T-helper 2 cell (primary cell): ENCODE measurements at regions not wholly inside any gene's neighbourhood (a gene's known extent, or its start where the extent isn't known, plus 50 kb on each side); places are given as distances from the start of the nearest gene placed in this dataset.
A peak's percentile ranks its signal among the peaks of the same experiment; 100 is the strongest.
"Not testable (repeated sequence)": the region's sequence is repeated elsewhere in the genome, so short reads cannot be mapped to it uniquely, and the experiment has no call there.

Experiments
- DNase-seq, 5 experiments: peaks; one replicate each; pipeline versions ENCODE4 v3.0.0 to v3.0.0-alpha.2; 2012 to 2022

DNA sequence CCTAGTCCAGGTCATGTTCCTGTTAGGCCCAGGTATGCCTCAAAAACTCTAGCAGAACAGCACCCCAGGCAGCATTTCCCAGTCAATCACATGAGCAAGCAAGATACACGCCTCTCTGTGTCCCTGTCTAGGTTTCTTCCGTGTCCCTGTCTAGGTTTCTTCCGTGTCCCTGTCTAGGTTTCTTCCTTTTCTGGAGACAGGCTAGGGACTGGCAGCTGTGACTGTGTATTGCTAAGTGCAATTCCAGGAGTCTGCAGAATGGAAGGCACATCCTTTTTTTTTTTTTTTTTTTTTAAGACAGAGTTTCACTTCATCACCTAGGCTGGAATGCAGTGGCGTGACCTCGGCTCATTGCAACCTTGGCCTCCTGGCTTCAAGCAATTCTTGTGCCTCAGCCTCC, 77.6 kb downstream of the SETD4 start:
- DNase-seq = no peak

DNA sequence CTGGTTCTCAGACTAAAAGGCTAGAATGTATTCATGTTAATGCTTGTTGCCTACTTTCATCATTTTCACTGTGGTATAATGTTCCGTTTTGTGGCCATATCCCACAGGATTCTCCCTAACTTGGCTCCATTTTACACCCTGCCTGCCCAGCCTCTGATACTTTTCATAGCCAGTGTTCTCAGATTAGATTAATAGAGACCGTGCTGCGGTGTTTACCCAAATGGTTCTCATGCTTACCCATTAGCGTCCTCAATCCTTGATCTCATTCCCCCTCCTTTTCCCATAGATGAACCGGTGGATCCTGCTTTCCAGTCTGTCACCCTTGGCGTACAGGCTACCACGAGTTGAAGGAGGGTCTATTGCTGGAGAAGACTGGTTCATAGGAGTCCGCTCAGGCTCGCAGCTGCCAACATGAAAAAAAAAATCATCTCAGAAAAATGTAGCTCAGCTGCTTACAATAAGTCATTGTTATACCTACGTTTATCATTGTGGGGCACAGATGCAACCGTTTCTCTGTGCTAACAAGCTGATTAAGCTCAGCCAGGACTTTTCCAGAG, 78.7 kb downstream of the SETD4 start:
- no peak for DNase-seq

DNA sequence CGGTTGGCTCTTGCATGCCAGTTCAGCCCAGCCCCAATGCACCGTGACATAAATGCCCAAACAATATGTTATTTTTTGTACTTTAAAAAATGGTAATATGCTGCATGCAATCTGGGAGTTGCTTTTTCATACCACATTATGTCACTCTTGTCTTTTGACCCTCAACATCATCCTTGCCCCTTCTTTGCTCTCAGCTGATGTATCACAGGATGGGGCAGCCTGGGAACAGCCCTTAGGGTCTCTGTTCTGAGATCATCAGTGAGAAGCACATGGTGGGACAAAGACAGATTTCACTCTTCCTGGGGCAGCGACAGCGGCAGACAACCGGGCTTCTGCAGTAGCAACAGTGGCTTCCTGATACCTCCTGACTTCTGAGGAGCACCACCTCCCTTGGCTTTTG, 79.5 kb downstream of the SETD4 start:
- DNase-seq = no peak

DNA sequence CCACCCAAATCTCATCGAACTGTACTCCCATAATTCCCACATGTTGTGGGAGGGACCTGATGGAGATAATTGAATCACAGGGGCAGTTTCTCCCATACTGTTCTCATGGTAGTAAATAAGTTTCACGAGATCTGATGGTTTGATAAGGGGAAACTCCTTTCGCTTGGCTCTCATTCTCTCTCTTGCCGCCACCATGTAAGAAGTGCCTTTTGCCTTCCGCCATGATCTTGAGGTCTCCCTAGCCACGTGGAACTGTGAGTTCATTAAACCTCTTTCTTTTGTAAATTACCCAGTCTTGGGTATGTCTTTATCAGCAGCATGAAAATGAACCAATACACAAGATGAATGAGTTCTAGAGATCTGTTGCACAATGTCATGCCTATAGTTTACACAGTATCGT, 82.5 kb downstream of the SETD4 start:
- not testable (repeated sequence) for DNase-seq

DNA sequence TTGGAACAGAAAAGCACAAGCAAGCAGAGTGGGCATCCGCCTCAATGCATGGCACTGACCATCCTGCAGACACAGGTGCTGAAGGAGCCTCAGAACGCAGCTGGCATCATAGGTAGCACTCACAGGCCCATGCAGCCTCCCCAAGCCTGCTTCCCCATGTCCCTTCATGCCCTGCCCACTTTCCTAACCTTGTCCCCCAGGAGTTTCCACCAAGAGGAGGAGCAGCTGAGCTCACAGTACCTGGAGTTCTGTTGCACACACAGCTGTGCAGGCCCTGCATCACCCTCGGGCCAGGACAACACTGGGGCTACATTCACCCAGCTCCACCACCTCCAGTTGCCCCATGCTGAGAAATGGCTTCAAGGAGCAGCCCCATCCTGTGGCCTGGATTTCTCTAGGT, 83.4 kb downstream of the SETD4 start:
- no peak for DNase-seq

DNA sequence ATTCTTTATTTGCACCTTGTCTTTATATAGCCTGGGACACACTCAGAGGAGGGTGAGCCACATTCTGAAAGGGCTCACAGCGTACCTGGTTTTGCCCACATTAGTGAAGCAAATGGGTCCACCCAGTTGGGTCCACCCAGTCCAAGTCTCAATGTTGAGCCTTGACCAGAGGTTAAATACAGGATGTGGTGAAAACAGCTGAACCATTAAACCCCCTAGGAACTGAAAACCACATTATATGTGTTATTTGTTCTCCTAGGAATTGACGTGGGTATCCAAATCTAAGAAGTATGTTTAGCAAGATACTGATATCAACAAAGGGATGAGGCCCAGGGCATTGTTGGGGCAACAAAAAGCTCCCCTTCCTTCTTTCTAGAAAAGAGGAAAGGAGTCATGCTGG, 83.8 kb downstream of the SETD4 start:
- DNase-seq = no peak

DNA sequence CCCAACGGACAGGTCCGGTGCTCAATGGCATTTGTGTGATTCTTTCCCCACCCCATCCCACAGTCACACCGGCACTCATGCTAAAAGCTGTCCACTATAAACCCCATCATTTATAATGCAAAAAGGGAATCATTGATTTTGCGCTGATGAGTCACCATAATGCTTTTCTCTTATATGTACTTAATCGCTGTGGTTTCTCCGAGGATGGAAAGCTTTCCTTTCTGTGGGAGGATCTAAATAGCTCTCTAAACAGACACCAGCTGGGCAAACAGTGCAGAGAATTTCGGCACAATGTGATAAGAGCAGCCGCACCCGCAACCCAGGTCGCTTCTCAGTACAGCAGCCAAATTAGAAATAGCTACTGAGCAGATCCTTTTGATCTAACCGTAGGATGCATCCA, 85.6 kb downstream of the SETD4 start:
- DNase-seq = no peak

DNA sequence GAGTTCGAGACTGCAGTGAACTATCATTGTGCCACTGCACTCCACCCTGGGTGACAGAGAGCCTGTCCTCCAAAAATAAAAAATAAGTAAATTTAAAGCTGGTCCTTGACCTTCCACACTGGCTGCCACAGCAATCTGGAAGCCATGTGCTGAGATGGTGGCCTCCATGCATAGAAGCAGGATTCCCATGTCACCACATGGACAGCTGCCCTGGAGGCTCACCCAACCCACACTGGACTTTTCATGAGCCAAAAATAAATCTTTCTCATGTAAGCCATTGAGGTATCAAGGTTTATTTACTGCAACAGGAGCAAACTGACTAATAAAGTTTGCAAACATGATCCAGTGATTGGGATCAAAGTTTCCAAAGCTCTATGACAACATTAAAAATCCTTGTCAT, 88.5 kb downstream of the SETD4 start:
- no peak for DNase-seq

DNA sequence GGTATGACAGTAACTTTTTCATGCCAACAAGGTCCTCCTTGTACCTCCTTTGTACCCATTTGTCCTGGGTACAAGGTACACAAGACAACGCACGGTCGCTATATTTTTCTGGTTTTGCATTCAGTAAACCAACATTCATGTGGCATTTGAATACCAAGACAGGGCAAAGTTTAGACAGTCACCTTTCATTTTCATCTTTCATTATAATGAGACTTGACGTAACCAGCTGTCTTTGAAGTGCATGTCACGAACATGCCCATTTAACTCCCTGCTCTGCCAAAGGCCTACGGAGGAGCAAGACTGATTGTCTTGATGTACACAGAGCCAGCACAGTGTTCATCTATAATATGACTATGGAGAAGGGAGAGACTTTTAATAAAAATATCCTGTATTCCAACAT, 91.0 kb downstream of the SETD4 start:
- DNase-seq = no peak

DNA sequence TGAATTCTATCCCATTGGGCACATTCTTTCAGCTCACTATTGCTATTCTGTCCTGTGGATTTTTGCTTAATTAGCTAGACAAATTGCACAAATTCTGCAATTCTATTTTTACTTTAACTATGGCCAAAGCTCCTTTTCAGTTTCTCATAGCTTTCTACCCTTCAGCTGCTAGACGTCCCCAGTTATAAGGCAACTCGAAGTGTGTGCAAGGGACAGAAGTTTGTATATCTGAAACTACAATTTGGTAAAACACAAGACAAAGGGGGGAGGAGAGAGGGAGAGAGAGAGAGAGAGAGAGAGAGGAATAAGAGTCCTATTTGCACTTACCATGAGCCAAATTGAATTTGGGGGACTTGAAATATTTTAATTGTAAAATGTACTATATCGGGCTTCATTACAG, 91.8 kb downstream of the SETD4 start:
- no peak for DNase-seq

DNA sequence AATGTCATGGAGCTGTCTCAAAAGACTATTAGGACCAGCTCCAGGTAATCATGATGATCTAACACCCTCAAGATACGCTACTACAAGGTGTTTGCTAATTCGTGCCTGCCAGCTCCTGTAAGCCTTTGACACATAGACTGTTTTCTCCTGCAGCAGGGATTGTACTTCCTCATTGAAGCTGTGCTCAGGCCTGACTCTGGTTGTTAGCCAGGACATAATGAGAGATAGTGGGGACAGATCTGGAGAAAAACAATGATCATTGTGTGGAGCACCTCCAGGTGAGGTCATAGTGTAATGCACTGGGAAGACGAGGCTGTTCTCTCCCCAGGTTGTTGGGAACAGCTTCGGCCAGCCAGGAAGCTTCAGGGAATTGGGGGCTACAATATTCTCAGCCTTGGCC, 94.6 kb downstream of the SETD4 start:
- DNase-seq = no peak

DNA sequence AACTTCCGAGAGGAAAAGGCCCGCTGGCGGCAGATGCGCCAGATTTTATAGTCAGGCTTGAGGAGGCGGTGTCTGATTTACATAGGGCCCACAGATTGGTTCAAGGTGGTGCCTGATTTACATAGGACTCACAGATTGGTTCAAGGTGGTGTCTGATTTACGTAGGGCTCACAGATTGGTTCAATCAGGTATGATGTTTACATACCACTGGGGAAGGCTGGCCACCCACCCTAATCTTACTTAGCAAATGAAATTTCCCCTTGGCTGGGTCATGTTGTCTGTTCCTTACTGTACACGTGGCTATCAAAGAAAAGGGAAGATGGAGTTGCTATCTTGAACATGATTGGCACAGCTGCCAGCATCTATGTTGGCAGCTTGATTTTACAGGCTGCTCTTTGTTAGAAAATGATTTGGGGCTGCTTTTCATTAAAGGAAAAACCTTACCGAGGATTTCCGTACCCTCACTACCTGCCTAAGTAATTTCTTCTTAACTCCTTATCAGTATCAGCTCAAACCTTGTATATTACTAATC, 96.3 kb downstream of the SETD4 start:
- DNase-seq = no peak

DNA sequence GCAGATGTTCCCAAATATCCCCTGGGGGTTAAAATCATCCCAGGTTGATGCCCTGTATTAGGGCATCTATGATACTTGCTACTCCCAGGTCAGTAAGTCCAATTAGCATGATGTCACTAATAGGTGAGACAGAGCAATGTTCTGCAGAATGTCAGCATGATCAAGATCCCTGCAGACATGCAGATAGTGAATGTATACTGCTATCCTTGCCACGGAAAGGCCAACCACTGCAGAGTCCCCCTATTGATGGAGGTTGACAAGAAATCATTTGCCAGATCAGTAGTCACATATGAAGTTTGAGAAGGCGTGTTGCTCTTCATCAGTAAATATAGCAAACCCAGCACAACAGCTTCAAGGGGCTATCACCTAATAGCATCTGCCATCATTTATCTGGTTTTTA, 97.4 kb downstream of the SETD4 start:
- no peak for DNase-seq

DNA sequence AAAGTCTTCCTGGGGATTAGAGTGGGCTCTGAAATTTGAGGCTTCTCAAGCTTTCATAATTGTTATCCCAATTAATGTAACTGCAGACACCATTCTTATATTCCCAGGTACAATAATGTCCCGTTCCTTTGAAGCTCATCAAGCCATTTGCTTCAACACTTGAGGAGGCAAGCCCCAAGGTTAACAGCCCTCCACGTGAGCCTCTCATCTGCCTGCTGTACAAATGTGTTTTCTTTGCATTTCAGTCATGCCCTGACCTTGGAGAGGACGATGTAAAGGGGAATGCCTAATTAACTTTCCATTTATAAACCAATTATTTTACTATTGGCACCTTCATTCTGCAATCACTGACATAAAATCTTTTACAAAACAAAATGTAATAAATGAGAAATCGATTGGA, 106.3 kb downstream of the SETD4 start:
- DNase-seq = no peak

DNA sequence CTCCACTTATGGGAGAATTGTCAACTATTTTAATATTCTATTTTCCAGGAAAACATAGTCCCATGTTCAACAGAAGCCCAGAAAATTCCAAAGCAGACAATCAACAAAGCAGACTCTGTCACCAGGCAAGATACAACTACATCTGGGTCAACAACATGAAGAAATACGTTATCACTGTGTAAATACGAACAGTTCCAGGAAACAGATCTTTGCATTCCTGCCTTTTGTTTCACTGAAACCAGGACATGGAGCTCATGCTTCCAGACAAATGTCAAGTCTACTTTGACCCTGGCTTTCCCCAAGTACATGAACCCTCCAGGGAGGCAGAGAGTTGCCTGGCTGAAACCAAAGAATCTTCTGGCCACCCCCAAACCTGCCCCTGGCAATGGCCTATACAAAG, 106.7 kb downstream of the SETD4 start:
- DNase-seq = no peak

DNA sequence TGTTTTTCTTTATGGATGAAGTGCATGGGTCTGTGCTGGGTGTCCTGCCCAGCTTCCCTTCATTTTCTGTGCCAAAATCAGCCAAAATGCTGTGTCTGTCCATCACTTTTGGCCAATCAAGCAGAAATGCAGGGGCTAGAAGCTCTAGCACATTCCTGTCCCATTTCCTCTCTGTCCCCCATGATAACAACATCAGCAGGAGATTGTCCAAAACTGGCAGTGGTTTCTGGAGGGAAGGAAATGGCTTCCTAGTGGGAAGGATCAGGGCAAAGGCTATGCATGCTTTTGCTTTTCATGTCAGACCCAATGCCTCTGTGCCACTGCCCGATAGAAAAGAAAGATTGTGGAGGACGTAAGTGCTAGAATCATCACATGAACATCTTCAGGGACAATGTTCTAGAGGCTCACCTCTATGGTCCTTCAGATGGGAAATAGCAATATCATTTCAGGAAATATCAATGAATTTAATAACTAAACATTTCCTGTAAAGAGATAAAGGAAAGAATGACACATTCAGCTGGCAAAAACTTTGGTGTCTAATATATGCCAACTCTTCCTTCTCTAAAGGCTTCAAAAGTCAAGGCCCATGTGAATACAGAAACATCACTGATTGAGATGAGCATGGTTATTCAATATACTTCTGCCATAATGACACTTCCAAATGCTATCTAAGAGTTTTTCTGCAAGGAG, 107.5 kb downstream of the SETD4 start:
- DNase-seq = no peak

DNA sequence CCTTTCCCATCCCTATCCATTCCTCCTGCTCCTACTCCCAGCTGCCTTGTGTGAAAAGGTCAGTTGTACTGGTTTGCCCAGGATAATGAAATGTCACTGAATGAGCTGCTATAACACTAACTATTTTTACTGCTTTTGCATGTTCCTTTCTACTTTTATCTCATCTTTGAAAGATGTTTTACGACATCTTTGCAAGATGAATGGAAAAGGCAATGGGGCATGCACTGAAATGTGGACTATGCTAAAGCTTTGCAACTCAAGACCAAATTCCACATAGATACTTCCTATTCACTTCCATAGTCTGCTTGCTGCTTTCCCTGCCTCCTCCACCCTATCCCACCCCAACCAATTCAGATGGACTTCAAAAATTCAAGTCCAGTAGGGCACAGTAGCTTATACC, 111.3 kb downstream of the SETD4 start:
- no peak for DNase-seq

DNA sequence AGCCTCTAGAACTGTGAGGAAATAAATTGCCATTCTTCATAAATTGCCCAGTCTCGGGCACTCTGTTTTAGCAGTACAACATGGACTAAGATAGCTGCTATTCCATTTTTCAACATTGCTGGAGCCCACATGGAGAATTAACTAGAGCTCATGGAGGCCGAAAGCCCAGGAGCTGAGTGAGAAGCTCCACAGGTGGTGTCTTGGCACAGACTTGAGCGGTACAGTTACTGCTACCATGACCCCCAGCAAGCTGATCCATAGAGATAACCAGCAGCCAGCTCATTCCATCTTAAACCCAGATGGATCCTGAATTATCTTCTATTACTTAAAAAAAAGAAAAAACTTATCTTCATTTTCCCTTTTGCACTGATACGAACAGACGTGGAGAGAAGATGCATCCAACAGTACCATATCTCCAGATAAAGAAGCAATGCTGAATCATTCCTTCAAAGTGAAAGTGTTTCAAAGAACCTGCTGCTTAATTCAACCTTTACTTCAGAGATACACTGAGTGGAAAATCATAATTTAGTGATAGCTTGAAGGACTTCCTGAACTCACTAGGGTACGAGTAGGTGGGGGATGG, 115.1 kb downstream of the SETD4 start:
- no peak for DNase-seq

DNA sequence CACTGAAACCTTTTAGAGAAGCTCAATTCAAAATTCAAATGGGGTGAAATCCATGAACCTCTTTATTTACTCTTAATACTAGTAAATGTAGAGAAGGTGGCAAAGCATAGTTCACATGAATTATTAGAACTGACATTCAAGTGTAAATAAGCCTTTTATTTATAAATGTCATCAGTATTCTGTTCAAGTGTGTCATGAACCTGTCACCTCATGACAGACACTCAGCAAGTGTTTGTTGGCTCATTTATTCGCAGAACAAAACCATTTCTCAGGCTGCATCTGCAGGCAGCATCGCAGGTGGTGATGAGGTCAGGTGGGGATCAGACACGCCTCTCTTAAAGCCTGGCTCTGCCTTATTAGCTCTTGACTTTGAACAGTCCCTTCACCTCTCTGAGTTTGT, 116.6 kb downstream of the SETD4 start:
- DNase-seq = no peak

DNA sequence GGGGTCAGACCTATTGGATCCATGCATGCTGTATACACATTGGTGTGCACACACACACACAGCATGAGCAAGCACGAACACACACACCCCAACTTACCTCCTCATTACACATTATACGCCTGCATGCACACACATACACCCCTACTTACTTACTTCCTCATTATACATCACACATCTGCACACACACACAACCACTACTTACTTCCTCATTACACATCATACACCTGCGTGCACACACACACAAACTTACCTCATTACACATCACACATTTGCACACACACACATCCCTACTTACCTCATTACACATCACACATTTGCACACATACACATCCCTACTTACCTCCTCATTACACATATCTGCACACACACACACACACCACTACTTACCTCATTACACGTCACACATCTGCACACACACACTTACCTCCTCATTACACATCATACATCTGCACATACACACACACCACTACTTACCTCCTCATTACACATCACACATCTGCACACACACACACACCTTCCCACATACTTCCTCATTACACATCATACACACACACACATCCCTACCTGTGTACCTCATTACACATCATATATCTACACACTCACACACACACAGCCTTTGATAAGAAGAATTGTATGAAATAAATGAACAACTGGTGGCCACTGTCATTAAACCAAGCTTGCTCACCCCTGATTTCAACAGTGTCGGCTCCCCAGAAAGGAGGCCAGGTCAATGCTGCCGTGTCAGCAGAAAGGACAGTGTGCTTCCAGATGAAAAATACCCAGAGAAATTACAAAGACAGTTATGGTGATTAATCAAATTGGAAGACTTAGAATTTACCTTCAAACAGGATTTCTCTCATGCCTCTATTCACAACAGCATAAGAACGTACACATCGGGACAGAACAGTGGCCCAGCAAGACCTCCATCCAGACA, 117.8 kb downstream of the SETD4 start:
- DNase-seq = no peak

DNA sequence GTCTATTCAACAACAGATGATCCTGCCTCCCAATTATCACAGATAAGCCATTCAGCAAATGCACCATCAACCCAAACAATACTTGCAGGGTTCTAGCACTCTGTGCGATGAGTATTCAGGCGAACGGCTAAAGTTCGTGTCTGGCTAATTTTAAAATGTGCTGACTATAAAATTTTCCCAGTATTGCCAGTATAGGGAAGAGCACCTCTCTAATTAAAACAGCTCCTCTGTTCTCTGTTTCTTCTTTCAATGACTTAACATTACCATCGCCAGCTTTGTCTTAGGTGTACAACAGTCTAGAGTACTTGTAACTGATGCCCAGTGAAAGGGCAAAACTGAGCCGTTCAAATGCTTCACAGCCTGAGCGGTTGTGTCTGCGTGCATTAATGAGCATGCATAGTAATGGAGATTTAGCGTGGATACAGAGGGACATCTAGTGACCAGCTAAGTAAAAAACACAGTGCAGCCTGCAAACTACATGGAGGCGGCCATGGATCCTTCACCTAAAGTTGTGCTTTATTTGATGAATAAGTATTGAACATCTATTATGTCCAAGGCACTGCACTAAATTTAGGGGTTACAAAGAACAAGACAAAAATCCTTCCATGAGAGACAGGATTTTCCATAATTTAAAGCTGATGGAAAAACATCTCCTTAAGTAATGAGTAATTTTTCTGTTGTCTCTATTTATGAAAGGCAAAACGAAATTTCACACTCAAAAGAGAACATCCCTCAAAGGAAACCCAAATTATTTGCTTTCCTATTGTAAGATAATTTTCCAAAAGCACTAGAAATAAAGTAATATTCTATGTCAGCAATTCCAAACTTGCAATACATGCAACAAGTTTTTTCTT, 120.0 kb downstream of the SETD4 start:
- DNase-seq = peak in 1 of 5 experiments; percentile 23

DNA sequence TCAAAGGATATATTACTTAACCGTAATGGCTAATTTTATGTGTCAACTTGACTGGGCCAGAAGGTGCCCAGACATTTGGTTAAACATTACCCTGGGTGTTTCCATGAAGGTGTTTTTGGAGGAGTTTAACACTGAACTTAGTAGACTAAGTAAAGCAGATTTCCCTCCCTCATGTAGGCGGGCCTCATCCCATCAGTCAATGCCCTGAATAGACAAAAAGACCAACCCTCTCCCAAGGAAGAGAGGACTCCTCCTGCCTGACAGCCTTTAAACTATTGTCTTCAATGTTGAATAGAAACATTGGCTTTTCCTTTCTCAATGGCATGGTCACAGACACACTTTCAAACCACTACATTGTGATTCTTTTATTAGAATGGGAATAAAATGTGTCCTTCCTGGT, 121.9 kb downstream of the SETD4 start:
- no peak for DNase-seq
